ENCODE measurements at regions not wholly inside any gene's neighbourhood (a gene's known extent, or its start where the extent isn't known, plus 50 kb on each side); places are given as distances from the start of the nearest gene placed in this dataset.
"Not testable (repeated sequence)": the region's sequence is repeated elsewhere in the genome, so short reads cannot be mapped to it uniquely, and the experiment has no call there.

DNA sequence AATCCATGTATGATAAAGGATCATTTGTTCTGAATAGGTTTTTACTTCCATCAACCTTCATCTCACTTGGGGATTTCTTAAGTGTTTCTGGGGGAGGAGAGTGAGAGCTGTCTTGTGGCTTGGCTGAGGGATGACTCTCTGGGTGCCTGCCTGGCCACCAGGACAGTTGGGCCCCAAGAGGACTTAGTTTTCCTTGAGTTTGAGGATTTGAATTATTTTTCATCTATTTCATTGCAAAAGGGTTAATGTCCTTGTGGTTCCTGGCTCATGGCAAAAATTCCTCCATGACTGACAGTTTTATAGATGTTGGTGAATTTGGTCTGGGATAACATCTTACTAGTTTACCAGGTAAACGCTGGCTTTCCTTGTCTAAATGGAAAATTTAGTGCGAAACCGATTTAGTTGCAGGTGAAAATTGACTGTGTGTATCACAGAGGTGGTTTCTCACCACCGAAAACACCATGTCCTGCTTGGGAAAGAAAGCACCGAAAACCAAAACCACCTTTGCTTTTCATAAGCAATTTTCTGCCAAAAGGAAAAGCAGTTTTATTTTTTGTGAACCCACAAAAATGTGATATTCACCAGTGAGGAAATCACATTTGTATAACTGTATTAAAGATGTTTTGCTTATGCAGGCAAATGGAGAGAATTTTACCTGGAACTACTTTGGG, 331.3 kb upstream of the SFRP2 start:
- H3K4me3 ChIP-seq (ENCODE audit: low read depth, low read length), result no peak overlapping the region
- DNase-seq, result no peak
- H3K9me3 ChIP-seq (ENCODE audit: severe bottlenecking), result no peaks in the 10 kb centered on the region
- TF ChIP-seq, protein P1, sequence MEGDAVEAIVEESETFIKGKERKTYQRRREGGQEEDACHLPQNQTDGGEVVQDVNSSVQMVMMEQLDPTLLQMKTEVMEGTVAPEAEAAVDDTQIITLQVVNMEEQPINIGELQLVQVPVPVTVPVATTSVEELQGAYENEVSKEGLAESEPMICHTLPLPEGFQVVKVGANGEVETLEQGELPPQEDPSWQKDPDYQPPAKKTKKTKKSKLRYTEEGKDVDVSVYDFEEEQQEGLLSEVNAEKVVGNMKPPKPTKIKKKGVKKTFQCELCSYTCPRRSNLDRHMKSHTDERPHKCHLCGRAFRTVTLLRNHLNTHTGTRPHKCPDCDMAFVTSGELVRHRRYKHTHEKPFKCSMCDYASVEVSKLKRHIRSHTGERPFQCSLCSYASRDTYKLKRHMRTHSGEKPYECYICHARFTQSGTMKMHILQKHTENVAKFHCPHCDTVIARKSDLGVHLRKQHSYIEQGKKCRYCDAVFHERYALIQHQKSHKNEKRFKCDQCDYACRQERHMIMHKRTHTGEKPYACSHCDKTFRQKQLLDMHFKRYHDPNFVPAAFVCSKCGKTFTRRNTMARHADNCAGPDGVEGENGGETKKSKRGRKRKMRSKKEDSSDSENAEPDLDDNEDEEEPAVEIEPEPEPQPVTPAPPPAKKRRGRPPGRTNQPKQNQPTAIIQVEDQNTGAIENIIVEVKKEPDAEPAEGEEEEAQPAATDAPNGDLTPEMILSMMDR (IDR thresholded peaks at IDR 0.05; ENCODE audit: low read depth, low read length), result no peak
- no peak overlapping the region for H3K27ac ChIP-seq
- peaks cover 21% of the 10 kb centered on the region for H3K27me3 ChIP-seq (ENCODE audit: insufficient read depth, low read depth, severe bottlenecking)
- H3K36me3 ChIP-seq, result no peaks in the 10 kb centered on the region

DNA sequence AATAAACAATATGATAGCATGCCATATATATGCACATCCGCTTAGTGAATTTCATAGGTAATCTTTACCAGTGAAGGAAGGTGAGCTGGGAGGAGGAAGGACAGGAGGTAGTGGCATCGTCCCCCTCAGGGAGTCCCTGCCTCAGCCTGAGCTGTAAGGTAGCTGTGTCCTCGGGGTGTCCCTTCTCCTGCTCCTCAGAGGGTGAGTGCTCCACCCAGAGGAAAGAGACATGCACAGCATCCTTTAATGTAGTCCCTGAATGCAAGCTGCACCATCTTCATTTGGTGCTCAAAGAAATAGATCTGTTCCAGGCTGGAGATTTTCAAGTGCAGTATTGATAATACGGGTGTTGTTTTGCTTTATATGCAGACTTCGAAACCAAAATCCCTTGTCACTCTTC, 330.4 kb upstream of the SFRP2 start:
- Histone ChIP-seq H3K27me3 (ENCODE audit: insufficient read depth, low read depth, severe bottlenecking) (peaks cover 19% of the 10 kb centered on the region), H3K4me3 (ENCODE audit: low read depth, low read length) (no peak overlapping the region), H3K27ac (no peak overlapping the region), H3K36me3 (no peaks in the 10 kb centered on the region), H3K9me3 (ENCODE audit: severe bottlenecking) (no peaks in the 10 kb centered on the region)
- no peak for DNase-seq
- TF ChIP-seq, protein P1 (IDR thresholded peaks at IDR 0.05; ENCODE audit: low read depth, low read length), result no peak

DNA sequence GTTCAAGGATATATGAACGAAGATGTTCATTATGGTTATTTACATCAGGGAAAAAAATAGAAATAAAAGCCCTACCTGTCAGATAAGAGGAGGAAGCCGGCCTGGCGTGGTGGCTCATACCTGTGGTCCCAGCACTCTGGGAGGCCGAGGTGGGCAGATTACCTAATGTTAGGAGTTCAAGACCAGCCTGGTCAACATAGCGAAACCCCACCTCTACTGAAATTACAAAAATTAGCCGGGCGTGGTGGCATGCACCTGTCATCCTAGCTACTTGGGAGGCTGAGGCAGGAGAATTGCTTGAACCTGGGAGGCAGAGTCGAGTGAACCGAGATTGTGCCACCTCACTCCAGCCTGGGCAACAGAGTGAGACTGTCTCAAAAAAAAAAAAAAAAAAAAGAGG, 328.8 kb upstream of the SFRP2 start:
- not testable (repeated sequence) for H3K36me3 ChIP-seq; H3K27me3 ChIP-seq (ENCODE audit: insufficient read depth, low read depth, severe bottlenecking); DNase-seq

DNA sequence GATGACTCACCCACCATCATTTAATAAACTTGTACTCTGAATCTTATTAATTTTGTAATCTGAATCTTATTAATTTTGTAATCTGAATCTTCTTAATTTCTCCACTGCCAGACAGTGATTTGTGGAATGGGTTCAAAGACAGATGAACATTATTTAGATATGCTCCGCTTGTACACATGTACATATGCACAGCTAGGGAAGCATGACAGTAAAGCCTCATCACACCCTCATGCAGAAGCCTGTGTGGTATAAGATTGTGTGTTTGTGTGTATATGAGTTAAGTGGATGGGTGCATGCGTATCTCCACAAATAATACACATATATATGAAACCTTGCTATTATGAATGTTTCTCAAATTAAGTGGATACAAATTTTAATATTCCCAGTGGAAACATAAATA, 318.5 kb upstream of the SFRP2 start:
- DNase-seq, result no peak
- TF ChIP-seq, protein P1 (IDR thresholded peaks at IDR 0.05; ENCODE audit: low read depth, low read length), result no peak
- H3K27me3 ChIP-seq (ENCODE audit: insufficient read depth, low read depth, severe bottlenecking), result no peaks in the 10 kb centered on the region
- H3K4me3 ChIP-seq (ENCODE audit: low read depth, low read length), result no peak overlapping the region
- no peak overlapping the region for H3K27ac ChIP-seq
- no peaks in the 10 kb centered on the region for H3K36me3 ChIP-seq
- H3K9me3 ChIP-seq (ENCODE audit: severe bottlenecking), result peaks cover 8% of the 10 kb centered on the region

More for the DNA sequence above, 328.8 kb upstream of the SFRP2 start:
- H3K9me3 ChIP-seq (ENCODE audit: severe bottlenecking); H3K4me3 ChIP-seq (ENCODE audit: low read depth, low read length); H3K27ac ChIP-seq: not testable (repeated sequence)

DNA sequence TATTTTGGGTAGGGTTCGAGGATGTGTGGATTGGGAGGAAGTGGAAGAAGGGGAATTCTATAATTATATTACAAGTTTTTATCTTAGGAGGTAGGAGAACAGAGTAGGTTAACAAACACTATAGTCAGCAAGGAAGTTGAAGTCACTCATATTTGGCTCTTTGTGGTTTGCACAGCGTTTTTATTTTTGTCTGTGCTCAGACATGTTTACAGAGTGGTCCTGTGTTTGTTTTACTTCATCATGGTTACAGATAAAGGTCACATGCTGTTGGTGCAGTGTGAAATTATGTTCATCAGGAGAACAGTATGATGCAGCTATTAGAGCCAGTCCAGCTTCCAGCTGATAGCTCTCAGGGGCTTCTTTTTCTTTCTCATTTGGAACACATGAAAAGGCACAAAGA, 299.9 kb upstream of the SFRP2 start:
- DNase-seq, result no peak
- Histone ChIP-seq H3K9me3 (ENCODE audit: severe bottlenecking) (peaks cover 3% of the 10 kb centered on the region), H3K27me3 (ENCODE audit: insufficient read depth, low read depth, severe bottlenecking) (no peaks in the 10 kb centered on the region), H3K36me3 (no peaks in the 10 kb centered on the region), H3K4me3 (ENCODE audit: low read depth, low read length) (no peak overlapping the region), H3K27ac (no peak overlapping the region)
- TF ChIP-seq, protein P1 (IDR thresholded peaks at IDR 0.05; ENCODE audit: low read depth, low read length), result no peak

DNA sequence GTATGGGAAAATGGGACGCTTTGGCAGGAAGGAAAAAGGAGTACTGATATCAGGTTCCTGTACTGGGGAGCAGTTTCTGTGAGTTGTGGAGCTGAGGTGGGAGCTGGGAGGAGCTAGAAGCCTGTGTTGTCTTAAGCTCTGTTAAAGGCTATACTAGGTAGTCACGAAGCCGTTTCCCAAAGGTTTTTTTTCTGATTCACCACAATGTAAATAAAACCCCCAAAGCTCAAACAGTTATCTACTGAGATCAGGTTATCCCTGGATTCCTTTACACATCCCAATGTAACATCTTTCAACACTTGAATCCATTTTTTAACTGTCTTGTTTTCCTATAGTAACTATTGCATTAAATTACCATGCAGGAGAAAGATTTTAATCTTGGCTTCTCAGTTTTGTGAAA, 297.4 kb upstream of the SFRP2 start:
- DNase-seq, result no peak
- Histone ChIP-seq H3K27ac (no peak overlapping the region), H3K9me3 (ENCODE audit: severe bottlenecking) (no peaks in the 10 kb centered on the region), H3K4me3 (ENCODE audit: low read depth, low read length) (no peak overlapping the region), H3K27me3 (ENCODE audit: insufficient read depth, low read depth, severe bottlenecking) (no peaks in the 10 kb centered on the region), H3K36me3 (no peaks in the 10 kb centered on the region)
- TF ChIP-seq, protein P1 (IDR thresholded peaks at IDR 0.05; ENCODE audit: low read depth, low read length), result no peak

All from WERI-Rb-1 (cell line).